ENCODE measurements at regions not wholly inside any gene's neighbourhood (a gene's known extent, or its start where the extent isn't known, plus 50 kb on each side); places are given as distances from the start of the nearest gene placed in this dataset.

DNA sequence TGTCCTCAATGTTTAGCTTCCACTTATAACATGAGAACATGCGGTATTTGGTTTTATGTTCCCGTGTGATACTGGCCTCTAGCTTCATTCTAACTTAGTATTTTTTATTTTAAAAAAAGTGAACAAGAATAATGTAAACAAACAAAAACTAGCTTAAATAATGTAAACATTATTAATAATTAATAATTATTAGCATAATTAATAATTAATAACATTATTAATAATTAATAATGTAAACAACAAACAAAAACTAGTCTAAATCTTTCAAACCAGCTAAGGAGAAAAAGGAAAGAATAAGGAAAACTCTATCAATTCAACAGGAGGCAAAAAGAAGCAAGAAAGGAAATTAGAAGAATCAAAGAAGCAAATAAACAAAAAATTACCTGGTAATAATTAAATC, 66.2 kb upstream of the CLSTN2 start:
- in situ Hi-C loops (cut with MboI) (no loop called here), intact Hi-C loops (cut with micrococcal nuclease) (no loop called here)
- H3K79me2 ChIP-seq (ENCODE audit: control insufficient read depth, insufficient read depth, low read length) = no peaks in the 10 kb centered on the region
- no peak overlapping the region for H3K9ac ChIP-seq (ENCODE audit: insufficient read depth in 1 of 2, low read depth in 2 of 2, low read length in 2 of 2)
- no peak overlapping the region for H3K4me2 ChIP-seq (ENCODE audit: insufficient read depth, low read length)
- H3K9me3 ChIP-seq (replicated peaks; ENCODE audit: control insufficient read depth, insufficient read depth, low read depth, low read length) = no peaks in the 10 kb centered on the region
- no peak overlapping the region for H3K27ac ChIP-seq (ENCODE audit: extremely low read depth, low read depth, low read length)
- BruUV-seq (replicated peaks) = no TSS peak
- CTCF ChIA-PET (ENCODE audit: low intra/inter-chr PET ratio) = no interaction called here
- no peak overlapping the region for H2AFZ ChIP-seq (ENCODE audit: low read depth, low read length)
- no peaks in the 10 kb centered on the region for H3K27me3 ChIP-seq (ENCODE audit: control insufficient read depth in 2 of 2, insufficient read depth in 2 of 2, low read length in 2 of 2)
- no peak overlapping the region for H3K4me3 ChIP-seq
- H3K4me1 ChIP-seq (replicated peaks in 1 of 2; ENCODE audit: control insufficient read depth in 2 of 2, insufficient read depth in 2 of 2, low read length in 2 of 2) = no peaks in the 10 kb centered on the region
- ATAC-seq (no peak), FAIRE-seq (no peak), DNase-seq (ENCODE audit: extremely low read depth in 1 of 4, low spot score in 3 of 4) (no peak)
- H3K36me3 ChIP-seq (ENCODE audit: control insufficient read depth, insufficient read depth, low read length) = no peaks in the 10 kb centered on the region
- POLR2A ChIA-PET = no interaction called here
- WGBS (ENCODE audit: insufficient coverage, low coverage, missing lambda C conversion rate) = 32% methylated on average over 2 of the region's 2 CpGs
- no peak for TF ChIP-seq ETS2 (tag; IDR thresholded peaks at IDR 0.05; ENCODE audit: borderline replicate concordance, poor library complexity, severe bottlenecking)
- TF ChIP-seq, protein P1, sequence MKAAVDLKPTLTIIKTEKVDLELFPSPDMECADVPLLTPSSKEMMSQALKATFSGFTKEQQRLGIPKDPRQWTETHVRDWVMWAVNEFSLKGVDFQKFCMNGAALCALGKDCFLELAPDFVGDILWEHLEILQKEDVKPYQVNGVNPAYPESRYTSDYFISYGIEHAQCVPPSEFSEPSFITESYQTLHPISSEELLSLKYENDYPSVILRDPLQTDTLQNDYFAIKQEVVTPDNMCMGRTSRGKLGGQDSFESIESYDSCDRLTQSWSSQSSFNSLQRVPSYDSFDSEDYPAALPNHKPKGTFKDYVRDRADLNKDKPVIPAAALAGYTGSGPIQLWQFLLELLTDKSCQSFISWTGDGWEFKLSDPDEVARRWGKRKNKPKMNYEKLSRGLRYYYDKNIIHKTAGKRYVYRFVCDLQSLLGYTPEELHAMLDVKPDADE (conservative IDR thresholded peaks at IDR 0.05; ENCODE audit: control insufficient read depth, low read depth, low read length) = no peak
- peak; percentile 99 for TF ChIP-seq DACH1 (IDR thresholded peaks at IDR 0.05; ENCODE audit: partially characterized antibody)
- TF ChIP-seq ZNF436 (CRISPR knock-in tag; IDR thresholded peaks at IDR 0.05) = no peak
- peak in 1 of 2 experiments; percentile 99; a peak in 2 of 4 replicates for TF ChIP-seq MCM7 (IDR thresholded peaks at IDR 0.05)
- TF ChIP-seq ZNF583 (CRISPR knock-in tag; IDR thresholded peaks at IDR 0.05) = no peak
- peak; percentile 38; the same call in 1 of the 2 replicates for TF ChIP-seq ZBTB2 (IDR thresholded peaks at IDR 0.05)
- H4K20me1 ChIP-seq (replicated peaks; ENCODE audit: control insufficient read depth, insufficient read depth, low read length) = no peaks in the 10 kb centered on the region
- no peaks in the 10 kb centered on the region for H3K9me1 ChIP-seq (ENCODE audit: control insufficient read depth, insufficient read depth, low read length)
